ENCODE measurements at regions not wholly inside any gene's neighbourhood (a gene's known extent, or its start where the extent isn't known, plus 50 kb on each side); places are given as distances from the start of the nearest gene placed in this dataset.

- TF ChIP-seq CTCF (IDR thresholded peaks at IDR 0.05; ENCODE audit: insufficient read depth, low read depth, low read length, missing control alignments) = no peak
- H3K4me3 ChIP-seq (ENCODE audit: low read length) = no peak overlapping the region
- peak; percentile 69 for DNase-seq (ENCODE audit: low read depth)
Measured at GRCh38 chr13:97879646-97880310, 73.7 kb upstream of the IPO5 start.

GRCh38 chr13:97880311-97880675 is 73.2 kb upstream of the IPO5 start:
- DNase-seq (ENCODE audit: low read depth) = no peak
- H3K4me3 ChIP-seq (ENCODE audit: low read length) = no peak overlapping the region
- no peak for TF ChIP-seq CTCF (IDR thresholded peaks at IDR 0.05; ENCODE audit: insufficient read depth, low read depth, low read length, missing control alignments)

GRCh38 chr13:97881556-97881955 is 71.9 kb upstream of the IPO5 start:
- no peak overlapping the region for H3K4me3 ChIP-seq (ENCODE audit: low read length)
- no peak for DNase-seq (ENCODE audit: low read depth)
- no peak for TF ChIP-seq CTCF (IDR thresholded peaks at IDR 0.05; ENCODE audit: insufficient read depth, low read depth, low read length, missing control alignments)

GRCh38 chr13:97883396-97883795 is 70.1 kb upstream of the IPO5 start:
- H3K4me3 ChIP-seq (ENCODE audit: low read length) = no peak overlapping the region
- no peak for DNase-seq (ENCODE audit: low read depth)
- no peak for TF ChIP-seq CTCF (IDR thresholded peaks at IDR 0.05; ENCODE audit: insufficient read depth, low read depth, low read length, missing control alignments)

- DNase-seq (ENCODE audit: low read depth) = no peak
- H3K4me3 ChIP-seq (ENCODE audit: low read length) = no peak overlapping the region
- no peak for TF ChIP-seq CTCF (IDR thresholded peaks at IDR 0.05; ENCODE audit: insufficient read depth, low read depth, low read length, missing control alignments)
Measured at GRCh38 chr13:97884707-97885468, 68.6 kb upstream of the IPO5 start.

GRCh38 chr13:97885641-97886040 is 67.8 kb upstream of the IPO5 start:
- no peak for TF ChIP-seq CTCF (IDR thresholded peaks at IDR 0.05; ENCODE audit: insufficient read depth, low read depth, low read length, missing control alignments)
- no peak overlapping the region for H3K4me3 ChIP-seq (ENCODE audit: low read length)
- DNase-seq (ENCODE audit: low read depth) = no peak

- TF ChIP-seq CTCF (IDR thresholded peaks at IDR 0.05; ENCODE audit: insufficient read depth, low read depth, low read length, missing control alignments) = no peak
Measured at GRCh38 chr13:97889803-97890202, 63.7 kb upstream of the IPO5 start.

More at GRCh38 chr13:97889803-97890202, 63.7 kb upstream of the IPO5 start:
- no peak overlapping the region for H3K4me3 ChIP-seq (ENCODE audit: low read length)
- DNase-seq (ENCODE audit: low read depth) = no peak

All from epithelial cell of esophagus (primary cell).